BE2C (cell line): ENCODE measurements at regions not wholly inside any gene's neighbourhood (a gene's known extent, or its start where the extent isn't known, plus 50 kb on each side); places are given as distances from the start of the nearest gene placed in this dataset.

Experiments used
- DNase-seq: peaks from one replicate; pipeline ENCODE4 v3.0.0-alpha.2; 2020
- H3K27me3 ChIP-seq: fragments of 250-450 bp; sonication (Bioruptor Pico); 2 replicates; pipeline ENCODE4 v1.5.1; 2020; ENCODE audit warnings: mild to moderate bottlenecking
- H3K36me3 ChIP-seq: fragments of 250-450 bp; sonication (Bioruptor Pico); 2 replicates; pipeline ENCODE4 v1.5.1; 2020; ENCODE audit warnings: mild to moderate bottlenecking
- H3K4me1 ChIP-seq: fragments of 250-450 bp; sonication (Bioruptor Pico); 2 replicates; pipeline ENCODE4 v1.5.1; 2020
- H3K4me3 ChIP-seq: 2 replicates; pipeline ENCODE4 v1.5.1; 2011; ENCODE audit warnings: low read depth, low read length
- H3K9me3 ChIP-seq: fragments of 250-450 bp; sonication (Bioruptor Pico); 2 replicates; pipeline ENCODE4 v1.5.1; 2020
- TF ChIP-seq, protein P1 (sequence below): IDR thresholded peaks from 2 replicates; pipeline ENCODE4 v1.5.1; 2012; ENCODE audit warnings: mild to moderate bottlenecking, low read depth, low read length

DNA sequence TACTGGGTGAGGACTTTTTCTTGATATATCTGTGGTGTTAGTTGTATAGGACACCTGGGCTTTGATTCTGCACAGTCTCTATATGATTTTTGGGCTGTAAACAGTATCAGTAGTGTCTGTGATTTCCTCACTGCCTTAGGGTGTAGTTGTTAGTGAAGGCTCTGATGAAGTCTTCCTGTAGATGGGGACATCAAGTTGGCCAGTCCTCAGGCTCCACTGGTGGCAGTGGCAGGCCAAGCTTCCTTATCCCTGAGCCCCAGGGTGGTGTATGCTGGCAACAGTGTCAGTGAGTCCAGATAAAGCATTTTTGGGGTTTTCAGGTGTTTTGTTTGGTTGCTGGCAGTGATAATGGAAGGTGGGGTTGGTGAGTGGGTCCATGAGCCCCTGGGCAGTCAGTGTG, 961.4 kb downstream of the DSC3 start:
- DNase-seq, result no peak
- H3K9me3 ChIP-seq, result no peaks in the 10 kb centered on the region
- H3K27me3 ChIP-seq, result no peaks in the 10 kb centered on the region
- no peaks in the 10 kb centered on the region for H3K4me1 ChIP-seq
- H3K36me3 ChIP-seq, result no peaks in the 10 kb centered on the region
- TF ChIP-seq, protein P1, sequence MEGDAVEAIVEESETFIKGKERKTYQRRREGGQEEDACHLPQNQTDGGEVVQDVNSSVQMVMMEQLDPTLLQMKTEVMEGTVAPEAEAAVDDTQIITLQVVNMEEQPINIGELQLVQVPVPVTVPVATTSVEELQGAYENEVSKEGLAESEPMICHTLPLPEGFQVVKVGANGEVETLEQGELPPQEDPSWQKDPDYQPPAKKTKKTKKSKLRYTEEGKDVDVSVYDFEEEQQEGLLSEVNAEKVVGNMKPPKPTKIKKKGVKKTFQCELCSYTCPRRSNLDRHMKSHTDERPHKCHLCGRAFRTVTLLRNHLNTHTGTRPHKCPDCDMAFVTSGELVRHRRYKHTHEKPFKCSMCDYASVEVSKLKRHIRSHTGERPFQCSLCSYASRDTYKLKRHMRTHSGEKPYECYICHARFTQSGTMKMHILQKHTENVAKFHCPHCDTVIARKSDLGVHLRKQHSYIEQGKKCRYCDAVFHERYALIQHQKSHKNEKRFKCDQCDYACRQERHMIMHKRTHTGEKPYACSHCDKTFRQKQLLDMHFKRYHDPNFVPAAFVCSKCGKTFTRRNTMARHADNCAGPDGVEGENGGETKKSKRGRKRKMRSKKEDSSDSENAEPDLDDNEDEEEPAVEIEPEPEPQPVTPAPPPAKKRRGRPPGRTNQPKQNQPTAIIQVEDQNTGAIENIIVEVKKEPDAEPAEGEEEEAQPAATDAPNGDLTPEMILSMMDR, result no peak
- H3K4me3 ChIP-seq, result no peak overlapping the region

GRCh38 chr18:30072609-30073385, 969.7 kb downstream of the DSC3 start:
- Histone ChIP-seq H3K9me3 (no peaks in the 10 kb centered on the region), H3K4me1 (no peaks in the 10 kb centered on the region), H3K4me3 (no peak overlapping the region), H3K36me3 (no peaks in the 10 kb centered on the region), H3K27me3 (no peaks in the 10 kb centered on the region)
- TF ChIP-seq, protein P1, result no peak
- DNase-seq, result no peak

GRCh38 chr18:30066288-30066687, 976.3 kb downstream of the DSC3 start:
- TF ChIP-seq, protein P1, result no peak
- H3K4me1 ChIP-seq, result no peaks in the 10 kb centered on the region
- DNase-seq, result no peak
- no peak overlapping the region for H3K4me3 ChIP-seq
- no peaks in the 10 kb centered on the region for H3K36me3 ChIP-seq
- H3K9me3 ChIP-seq, result no peaks in the 10 kb centered on the region
- no peaks in the 10 kb centered on the region for H3K27me3 ChIP-seq

DNA sequence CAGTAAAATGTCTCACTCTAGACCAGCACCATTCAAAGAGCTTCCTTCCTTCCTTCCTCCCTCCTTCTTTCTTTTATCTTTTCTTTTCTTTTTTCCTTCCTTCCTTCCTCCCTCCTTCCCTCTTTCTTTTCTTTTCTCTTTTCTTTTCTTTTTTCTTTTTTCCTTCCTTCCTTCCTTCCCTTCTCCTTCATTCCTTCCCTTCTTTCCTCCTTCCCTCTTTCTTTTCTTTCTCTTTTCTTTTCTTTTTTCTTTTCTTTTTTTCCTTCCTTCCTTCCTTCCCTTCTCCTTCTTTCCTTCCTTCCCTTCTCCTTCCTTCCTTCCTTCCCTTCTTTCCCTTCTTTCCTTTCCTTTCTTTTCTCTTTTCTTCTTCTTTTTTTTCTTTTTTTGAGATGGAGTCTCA, 985.1 kb downstream of the DSC3 start:
- Histone ChIP-seq H3K36me3 (no peaks in the 10 kb centered on the region), H3K4me1 (no peaks in the 10 kb centered on the region), H3K4me3 (no peak overlapping the region), H3K27me3 (no peaks in the 10 kb centered on the region), H3K9me3 (no peaks in the 10 kb centered on the region)
- TF ChIP-seq, protein P1, result no peak
- DNase-seq, result no peak

GRCh38 chr18:30056528-30056927, 986.0 kb downstream of the DSC3 start:
- H3K4me1 ChIP-seq, result no peaks in the 10 kb centered on the region
- H3K27me3 ChIP-seq, result no peaks in the 10 kb centered on the region
- no peaks in the 10 kb centered on the region for H3K36me3 ChIP-seq
- no peak overlapping the region for H3K4me3 ChIP-seq
- DNase-seq, result no peak
- no peaks in the 10 kb centered on the region for H3K9me3 ChIP-seq
- TF ChIP-seq, protein P1, result no peak

GRCh38 chr18:30044496-30044895, 998.0 kb downstream of the DSC3 start:
- no peaks in the 10 kb centered on the region for H3K36me3 ChIP-seq
- H3K9me3 ChIP-seq, result no peaks in the 10 kb centered on the region
- H3K4me3 ChIP-seq, result no peak overlapping the region
- TF ChIP-seq, protein P1, result no peak
- no peaks in the 10 kb centered on the region for H3K27me3 ChIP-seq
- H3K4me1 ChIP-seq, result no peaks in the 10 kb centered on the region
- no peak for DNase-seq
